Left ventricle myocardium inferior (tissue), 1 donor: ENCODE measurements at regions not wholly inside any gene's neighbourhood (a gene's known extent, or its start where the extent isn't known, plus 50 kb on each side); places are given as distances from the start of the nearest gene placed in this dataset.

Experiments
- DNase-seq: peaks from one replicate; pipeline ENCODE4 v3.0.0-alpha.2; 2020
- H3K27ac ChIP-seq: fragments of 200-600 bp; replicated peaks from 2 replicates; pipeline ENCODE4 v1.8.0; 2021
- H3K27me3 ChIP-seq: fragments of 200-600 bp; 2 replicates; pipeline ENCODE4 v1.8.0; 2021; ENCODE audit warnings: low read depth
- H3K36me3 ChIP-seq: fragments of 200-600 bp; 2 replicates; pipeline ENCODE4 v1.8.0; 2021
- H3K4me1 ChIP-seq: fragments of 200-600 bp; 2 replicates; pipeline ENCODE4 v1.8.0; 2021
- H3K4me3 ChIP-seq: fragments of 200-600 bp; 2 replicates; pipeline ENCODE4 v1.8.0; 2021; ENCODE audit warnings: mild to moderate bottlenecking, moderate library complexity
- H3K9me3 ChIP-seq: fragments of 200-600 bp; replicated peaks from 2 replicates; pipeline ENCODE4 v1.8.0; 2021
- CTCF ChIP-seq: fragments of 200-600 bp; IDR thresholded peaks from 2 replicates; pipeline ENCODE4 v1.8.0; 2021; ENCODE audit warnings: antibody characterized with exemption, mild to moderate bottlenecking, borderline replicate concordance
- intact Hi-C: fragments of 100-400 bp; cut with micrococcal nuclease; formaldehyde crosslinking; loops from one replicate; pipeline ENCODE4 v1.11.0; 2022
- donor health status: DM: no; HTN: yes; CAD: no; lungs with severe emphysema.

- Histone ChIP-seq H3K27me3 (peaks cover 54% of the 10 kb centered on the region), H3K36me3 (no peaks in the 10 kb centered on the region), H3K27ac (no peak overlapping the region), H3K4me1 (no peaks in the 10 kb centered on the region), H3K9me3 (peaks cover 27% of the 10 kb centered on the region), H3K4me3 (no peak overlapping the region)
- intact Hi-C loops, result no loop called here
- no peak for DNase-seq
- no peak for TF ChIP-seq CTCF
These were observed 1163.1 kb downstream of the BRD1 start for GRCh38 chr22:48664586-48664985.

DNA sequence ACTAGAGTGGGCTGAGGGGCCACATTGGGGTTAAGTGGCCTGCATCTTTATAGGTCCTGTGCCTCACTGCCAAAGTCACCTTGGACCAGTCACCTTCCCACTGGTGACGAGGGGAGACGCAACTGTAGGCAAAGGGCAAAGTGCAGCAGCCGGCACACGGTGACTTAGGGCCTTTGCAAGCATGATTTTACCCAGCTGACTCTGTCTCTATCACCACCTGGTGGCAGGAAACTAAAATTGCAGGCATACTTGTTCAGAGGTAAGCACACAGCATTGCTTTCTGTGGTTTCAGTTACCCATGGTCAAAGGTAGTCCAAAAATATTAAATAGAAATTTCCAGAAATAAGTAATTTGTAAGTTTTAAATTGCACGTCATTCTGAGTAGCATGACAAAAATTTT, 1164.4 kb downstream of the BRD1 start:
- Histone ChIP-seq H3K9me3 (peaks cover 27% of the 10 kb centered on the region), H3K4me1 (no peaks in the 10 kb centered on the region), H3K27ac (no peak overlapping the region), H3K27me3 (peaks cover 54% of the 10 kb centered on the region), H3K36me3 (no peaks in the 10 kb centered on the region), H3K4me3 (no peak overlapping the region)
- no peak for DNase-seq
- intact Hi-C loops, result no loop called here
- no peak for TF ChIP-seq CTCF

DNA sequence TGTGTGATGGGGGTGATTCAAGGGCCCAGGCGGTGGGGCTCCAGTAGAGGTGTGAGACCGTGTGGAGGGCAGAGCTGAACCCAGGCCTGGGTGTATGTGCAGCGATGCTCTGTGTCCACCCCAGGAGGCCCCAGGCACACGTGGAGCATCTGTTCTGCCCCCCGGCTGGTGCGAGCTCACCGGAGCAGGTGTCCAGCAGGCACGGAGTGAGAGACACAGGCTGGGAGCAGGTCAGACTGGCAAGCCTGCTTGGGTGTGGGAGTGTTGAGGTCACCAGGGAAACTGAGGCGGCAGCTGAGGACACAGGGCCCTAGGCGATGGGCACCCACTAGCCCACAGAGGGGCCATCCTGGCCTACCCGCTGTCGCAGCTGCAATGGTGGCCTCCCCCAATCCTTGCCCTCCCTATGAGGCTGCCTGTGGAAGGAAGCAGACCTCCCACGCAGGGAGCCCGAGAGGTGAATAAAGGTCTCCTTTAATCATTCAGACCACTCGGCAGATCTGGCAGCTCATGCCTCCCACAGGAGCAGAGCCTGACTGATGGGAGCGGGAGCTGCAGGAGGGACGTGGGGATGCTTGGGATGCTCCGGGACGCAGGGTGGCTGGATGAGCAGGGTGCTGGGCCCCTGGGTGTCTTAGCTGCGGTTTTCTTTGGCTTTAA, 1165.1 kb downstream of the BRD1 start:
- Histone ChIP-seq H3K4me3 (no peak overlapping the region), H3K27ac (no peak overlapping the region), H3K36me3 (no peaks in the 10 kb centered on the region), H3K27me3 (peaks cover 54% of the 10 kb centered on the region), H3K9me3 (peaks cover 27% of the 10 kb centered on the region), H3K4me1 (no peaks in the 10 kb centered on the region)
- no peak for TF ChIP-seq CTCF
- no peak for DNase-seq
- intact Hi-C loops, result no loop called here

DNA sequence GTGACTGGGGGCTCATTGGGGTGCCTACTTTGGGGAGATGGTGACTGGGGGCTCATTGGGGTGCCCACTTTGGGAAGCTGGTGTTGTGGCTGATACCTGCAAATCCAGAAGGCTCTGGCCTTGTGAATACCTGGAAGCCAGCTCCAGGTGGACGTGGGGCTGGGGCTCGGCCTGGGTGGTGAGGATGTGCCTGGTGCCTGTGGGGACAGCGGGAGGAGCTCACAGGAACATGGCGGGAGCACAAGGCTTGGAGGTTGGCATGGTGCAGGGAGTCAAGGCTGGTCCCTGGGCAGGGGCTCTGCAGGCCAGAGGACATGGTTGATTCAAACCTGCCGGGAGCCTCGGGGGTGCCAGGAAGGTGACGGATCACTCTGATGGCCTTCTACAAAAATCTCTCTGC, 1165.7 kb downstream of the BRD1 start:
- intact Hi-C loops, result no loop called here
- no peak overlapping the region for H3K27ac ChIP-seq
- H3K9me3 ChIP-seq, result peaks cover 27% of the 10 kb centered on the region
- no peak overlapping the region for H3K4me3 ChIP-seq
- no peak for TF ChIP-seq CTCF
- peaks cover 48% of the 10 kb centered on the region for H3K27me3 ChIP-seq
- no peaks in the 10 kb centered on the region for H3K4me1 ChIP-seq
- H3K36me3 ChIP-seq, result no peaks in the 10 kb centered on the region
- DNase-seq, result no peak

- Histone ChIP-seq H3K9me3 (peaks cover 27% of the 10 kb centered on the region), H3K27ac (no peak overlapping the region), H3K36me3 (no peaks in the 10 kb centered on the region), H3K4me1 (no peaks in the 10 kb centered on the region), H3K27me3 (peaks cover 43% of the 10 kb centered on the region), H3K4me3 (no peak overlapping the region)
- no peak for DNase-seq
- TF ChIP-seq CTCF, result no peak
- intact Hi-C loops, result no loop called here
These were observed 1166.6 kb downstream of the BRD1 start for GRCh38 chr22:48660790-48661740.
